PC-9 (cell line): ENCODE measurements at regions not wholly inside any gene's neighbourhood (a gene's known extent, or its start where the extent isn't known, plus 50 kb on each side); places are given as distances from the start of the nearest gene placed in this dataset.

Experiments
- BruUV-seq: library from RNA; stranded (reverse); fragments of 400-500 nt; replicated peaks from 2 replicates; lab custom pipeline; 2021; lab: Mats Ljungman, UMichigan
- CTCF ChIA-PET: fragments of 300-600 bp; sonication (Branson Sonifier 250); formaldehyde crosslinking; loops from one replicate; lab custom pipeline; 2022; ENCODE audit warnings: antibody characterized with exemption; lab: Charles Lee
- POLR2A ChIA-PET: fragments of 300-600 bp; sonication (Branson Sonifier 250); formaldehyde crosslinking; loops from one replicate; lab custom pipeline; 2022; ENCODE audit warnings: antibody characterized with exemption; ENCODE audit not compliant: unreplicated experiment; lab: Charles Lee
- DNase-seq, 2 experiments: peaks; one replicate each; pipeline versions ENCODE4 v3.0.0 to v3.0.0-alpha.2; 2015 to 2022; ENCODE audit warnings: mixed read lengths in 1 of 2
- H2AFZ ChIP-seq: fragments of 200-600 bp; sonication (generic); 2 replicates; pipeline ENCODE4 v1.8.1; 2017; ENCODE audit warnings: antibody characterized with exemption
- H3F3A ChIP-seq: fragments of 200-600 bp; sonication (generic); 2 replicates; pipeline ENCODE4 v1.8.1; 2017; ENCODE audit warnings: antibody characterized with exemption, mild to moderate bottlenecking, low read depth; ENCODE audit not compliant: insufficient read depth
- H3K27ac ChIP-seq: fragments of 200-600 bp; sonication (generic); 2 replicates; pipeline ENCODE4 v1.6.1; 2016; ENCODE audit warnings: mixed run types
- H3K27me3 ChIP-seq: fragments of 200-600 bp; sonication (generic); 2 replicates; pipeline ENCODE4 v1.6.1; 2016; ENCODE audit warnings: low read depth, mixed run types; ENCODE audit not compliant: insufficient read depth
- H3K36me3 ChIP-seq: fragments of 200-600 bp; sonication (generic); 2 replicates; pipeline ENCODE4 v1.6.1; 2016; ENCODE audit warnings: low read depth, mixed run types
- H3K4me1 ChIP-seq: fragments of 200-600 bp; sonication (generic); replicated peaks from 2 replicates; pipeline ENCODE4 v1.6.1; 2016; ENCODE audit warnings: mixed run types; ENCODE audit not compliant: insufficient read depth
- H3K4me2 ChIP-seq: fragments of 200-600 bp; sonication (generic); 2 replicates; pipeline ENCODE4 v1.6.1; 2017; ENCODE audit warnings: mixed run types
- H3K4me3 ChIP-seq: fragments of 200-600 bp; sonication (generic); 2 replicates; pipeline ENCODE4 v1.6.1; 2016; ENCODE audit warnings: mixed run types
- H3K79me2 ChIP-seq: fragments of 200-600 bp; sonication (generic); 2 replicates; pipeline ENCODE4 v1.6.1; 2017; ENCODE audit warnings: low read depth, mixed run types
- H3K9me2 ChIP-seq: fragments of 200-600 bp; sonication (generic); 2 replicates; pipeline ENCODE4 v1.8.1; 2017; ENCODE audit warnings: mild to moderate bottlenecking; ENCODE audit not compliant: insufficient read depth
- H3K9me3 ChIP-seq: fragments of 200-600 bp; sonication (generic); 2 replicates; pipeline ENCODE4 v1.8.1; 2016; ENCODE audit warnings: low read depth; ENCODE audit not compliant: insufficient read depth
- H4K20me1 ChIP-seq: fragments of 200-600 bp; sonication (generic); 2 replicates; pipeline ENCODE4 v1.8.1; 2017; ENCODE audit not compliant: insufficient read depth
- EZH2 ChIP-seq: fragments of 200-600 bp; sonication (generic); IDR thresholded peaks from 2 replicates; pipeline ENCODE4 v1.8.0; 2017; ENCODE audit warnings: antibody characterized with exemption, low read depth
- intact Hi-C: fragments of 100-400 bp; cut with micrococcal nuclease; formaldehyde crosslinking; loops from one replicate; pipeline ENCODE4 v1.10.0; 2022; ENCODE audit not compliant: unreplicated experiment
- TF ChIP-seq, protein P1 (sequence below): fragments of 200-600 bp; sonication (generic); conservative IDR thresholded peaks from 2 replicates; pipeline ENCODE4 v1.6.1; 2017; ENCODE audit warnings: mixed run types, antibody characterized with exemption, mild to moderate bottlenecking, moderate library complexity

- H3K9me2 ChIP-seq: no peaks in the 10 kb centered on the region
- no peaks in the 10 kb centered on the region for H4K20me1 ChIP-seq
- no peak overlapping the region for H3K27ac ChIP-seq
- H3K9me3 ChIP-seq: no peaks in the 10 kb centered on the region
- no peak overlapping the region for H2AFZ ChIP-seq
- ChIA-PET POLR2A (no interaction called here), CTCF (no interaction called here)
- no peak for DNase-seq
- no peak overlapping the region for H3K4me2 ChIP-seq
- no peaks in the 10 kb centered on the region for H3K36me3 ChIP-seq
- peaks cover 58% of the 10 kb centered on the region for H3K27me3 ChIP-seq
- intact Hi-C loops: no loop called here
- no peak for TF ChIP-seq EZH2
- TF ChIP-seq, protein P1, sequence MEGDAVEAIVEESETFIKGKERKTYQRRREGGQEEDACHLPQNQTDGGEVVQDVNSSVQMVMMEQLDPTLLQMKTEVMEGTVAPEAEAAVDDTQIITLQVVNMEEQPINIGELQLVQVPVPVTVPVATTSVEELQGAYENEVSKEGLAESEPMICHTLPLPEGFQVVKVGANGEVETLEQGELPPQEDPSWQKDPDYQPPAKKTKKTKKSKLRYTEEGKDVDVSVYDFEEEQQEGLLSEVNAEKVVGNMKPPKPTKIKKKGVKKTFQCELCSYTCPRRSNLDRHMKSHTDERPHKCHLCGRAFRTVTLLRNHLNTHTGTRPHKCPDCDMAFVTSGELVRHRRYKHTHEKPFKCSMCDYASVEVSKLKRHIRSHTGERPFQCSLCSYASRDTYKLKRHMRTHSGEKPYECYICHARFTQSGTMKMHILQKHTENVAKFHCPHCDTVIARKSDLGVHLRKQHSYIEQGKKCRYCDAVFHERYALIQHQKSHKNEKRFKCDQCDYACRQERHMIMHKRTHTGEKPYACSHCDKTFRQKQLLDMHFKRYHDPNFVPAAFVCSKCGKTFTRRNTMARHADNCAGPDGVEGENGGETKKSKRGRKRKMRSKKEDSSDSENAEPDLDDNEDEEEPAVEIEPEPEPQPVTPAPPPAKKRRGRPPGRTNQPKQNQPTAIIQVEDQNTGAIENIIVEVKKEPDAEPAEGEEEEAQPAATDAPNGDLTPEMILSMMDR: no peak
- H3K4me1 ChIP-seq: no peaks in the 10 kb centered on the region
- no peaks in the 10 kb centered on the region for H3K79me2 ChIP-seq
- BruUV-seq: no TSS peak
- H3K4me3 ChIP-seq: no peak overlapping the region
- H3F3A ChIP-seq: no peaks in the 10 kb centered on the region
These were observed 137.3 kb upstream of the TMTC4 start for GRCh38 chr13:100811928-100812327.

DNA sequence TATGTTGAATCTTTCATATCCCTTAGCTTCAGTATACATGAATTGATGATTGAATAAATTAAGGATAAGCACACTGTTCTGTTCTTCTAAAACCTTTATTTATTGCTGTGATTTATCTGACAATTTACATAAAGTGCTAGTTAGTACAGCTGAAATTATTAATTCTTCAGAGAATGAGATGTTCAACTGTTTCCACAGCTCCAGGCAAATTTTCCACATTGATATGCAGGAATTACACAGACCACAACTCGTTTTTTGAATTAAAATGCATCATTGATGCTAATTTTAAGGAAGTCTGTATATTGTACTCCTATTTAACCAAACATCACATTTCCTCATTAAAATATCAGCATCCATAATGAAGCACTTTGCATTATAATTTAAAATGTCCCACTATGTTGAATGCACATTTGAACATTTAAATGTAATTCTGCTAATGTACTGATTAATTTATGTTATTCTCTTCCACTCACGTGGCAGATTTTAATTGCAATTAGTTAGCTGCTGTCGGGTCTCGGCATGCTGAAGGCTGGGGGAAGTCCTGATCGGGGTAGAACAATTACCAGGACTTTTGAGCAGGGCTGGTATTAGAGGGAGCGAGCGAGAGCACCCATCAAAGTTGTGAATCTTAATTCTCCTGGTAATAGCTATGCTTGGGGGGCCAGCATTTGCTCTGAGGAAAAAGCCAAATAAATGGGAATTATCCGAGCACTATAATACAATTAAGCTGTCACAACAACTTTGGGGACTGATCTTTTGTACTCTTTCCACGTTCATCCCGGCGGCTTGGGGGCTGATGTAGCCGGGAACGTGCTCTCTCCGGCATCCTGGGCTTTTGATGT is 136.7 kb upstream of the TMTC4 start:
- Histone ChIP-seq H3K79me2 (no peaks in the 10 kb centered on the region), H3K4me3 (no peak overlapping the region), H3K4me1 (no peaks in the 10 kb centered on the region), H3K27ac (no peak overlapping the region), H3K4me2 (no peak overlapping the region), H3K27me3 (peaks cover 65% of the 10 kb centered on the region), H3F3A (no peaks in the 10 kb centered on the region), H4K20me1 (no peaks in the 10 kb centered on the region), H2AFZ (no peak overlapping the region), H3K9me2 (no peaks in the 10 kb centered on the region), H3K36me3 (no peaks in the 10 kb centered on the region), H3K9me3 (no peaks in the 10 kb centered on the region)
- TF ChIP-seq, protein P1: no peak
- no peak for TF ChIP-seq EZH2
- no peak for DNase-seq
- ChIA-PET POLR2A (no interaction called here), CTCF (no interaction called here)
- intact Hi-C loops: no loop called here
- no TSS peak for BruUV-seq

DNA sequence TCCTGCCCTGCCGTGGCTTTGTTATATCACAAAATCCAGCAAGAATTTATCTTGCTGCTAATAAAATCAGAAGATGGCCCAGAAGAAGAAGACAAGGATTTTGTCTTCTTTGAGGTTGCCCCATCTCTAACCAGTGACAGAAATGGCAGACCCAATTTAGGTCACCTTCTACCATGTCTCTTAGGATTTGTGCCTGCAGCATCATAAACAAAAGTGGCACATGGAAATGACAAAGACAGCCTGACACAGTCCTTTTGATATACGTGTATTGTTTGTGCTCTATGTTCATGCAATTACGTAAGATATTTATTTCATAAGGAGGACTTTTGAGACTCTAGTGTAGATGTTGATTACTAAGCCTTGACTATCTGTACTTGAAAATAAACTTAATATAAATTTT is 135.9 kb upstream of the TMTC4 start:
- POLR2A ChIA-PET: no interaction called here
- Histone ChIP-seq H4K20me1 (no peaks in the 10 kb centered on the region), H3K36me3 (no peaks in the 10 kb centered on the region), H3K4me3 (no peak overlapping the region), H3F3A (no peaks in the 10 kb centered on the region), H3K27ac (no peak overlapping the region), H3K4me1 (no peaks in the 10 kb centered on the region), H3K9me2 (no peaks in the 10 kb centered on the region), H3K9me3 (no peaks in the 10 kb centered on the region), H3K27me3 (peaks cover 72% of the 10 kb centered on the region), H2AFZ (no peak overlapping the region), H3K4me2 (no peak overlapping the region), H3K79me2 (no peaks in the 10 kb centered on the region)
- CTCF ChIA-PET: no interaction called here
- intact Hi-C loops: no loop called here
- BruUV-seq: no TSS peak
- no peak for TF ChIP-seq EZH2
- TF ChIP-seq, protein P1: no peak
- no peak for DNase-seq
